ENCODE measurements at regions not wholly inside any gene's neighbourhood (a gene's known extent, or its start where the extent isn't known, plus 50 kb on each side); places are given as distances from the start of the nearest gene placed in this dataset.

DNA sequence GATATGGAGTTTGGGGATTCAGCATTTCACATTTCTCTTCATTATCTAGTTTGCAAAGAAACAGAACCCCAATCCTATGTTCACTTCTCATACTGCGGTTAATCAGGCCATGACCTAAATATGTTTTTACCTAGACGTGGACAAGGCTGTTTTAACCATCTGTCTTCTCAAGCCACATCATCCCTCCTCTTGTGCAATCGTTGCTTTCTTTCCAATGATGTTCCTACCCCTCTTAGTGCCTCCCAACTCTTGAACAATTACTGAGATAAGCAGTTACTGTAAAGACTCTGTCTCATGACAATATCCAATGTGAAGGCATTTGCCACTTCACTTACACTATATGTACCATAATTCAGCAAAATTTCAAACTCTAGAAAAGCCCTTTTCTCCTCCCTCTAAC lies 406.2 kb downstream of the LIG4 start:
- no peak for TF ChIP-seq POLR2A (IDR thresholded peaks at IDR 0.05; ENCODE audit: low read depth, low read length)
- TF ChIP-seq, protein P1, sequence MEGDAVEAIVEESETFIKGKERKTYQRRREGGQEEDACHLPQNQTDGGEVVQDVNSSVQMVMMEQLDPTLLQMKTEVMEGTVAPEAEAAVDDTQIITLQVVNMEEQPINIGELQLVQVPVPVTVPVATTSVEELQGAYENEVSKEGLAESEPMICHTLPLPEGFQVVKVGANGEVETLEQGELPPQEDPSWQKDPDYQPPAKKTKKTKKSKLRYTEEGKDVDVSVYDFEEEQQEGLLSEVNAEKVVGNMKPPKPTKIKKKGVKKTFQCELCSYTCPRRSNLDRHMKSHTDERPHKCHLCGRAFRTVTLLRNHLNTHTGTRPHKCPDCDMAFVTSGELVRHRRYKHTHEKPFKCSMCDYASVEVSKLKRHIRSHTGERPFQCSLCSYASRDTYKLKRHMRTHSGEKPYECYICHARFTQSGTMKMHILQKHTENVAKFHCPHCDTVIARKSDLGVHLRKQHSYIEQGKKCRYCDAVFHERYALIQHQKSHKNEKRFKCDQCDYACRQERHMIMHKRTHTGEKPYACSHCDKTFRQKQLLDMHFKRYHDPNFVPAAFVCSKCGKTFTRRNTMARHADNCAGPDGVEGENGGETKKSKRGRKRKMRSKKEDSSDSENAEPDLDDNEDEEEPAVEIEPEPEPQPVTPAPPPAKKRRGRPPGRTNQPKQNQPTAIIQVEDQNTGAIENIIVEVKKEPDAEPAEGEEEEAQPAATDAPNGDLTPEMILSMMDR (IDR thresholded peaks at IDR 0.05; ENCODE audit: extremely low read depth in 1 of 2, insufficient read depth in 1 of 2, low read depth in 1 of 2, low read length in 2 of 2): no peak
- TF ChIP-seq, protein P2, sequence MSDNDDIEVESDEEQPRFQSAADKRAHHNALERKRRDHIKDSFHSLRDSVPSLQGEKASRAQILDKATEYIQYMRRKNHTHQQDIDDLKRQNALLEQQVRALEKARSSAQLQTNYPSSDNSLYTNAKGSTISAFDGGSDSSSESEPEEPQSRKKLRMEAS (IDR thresholded peaks at IDR 0.05; ENCODE audit: insufficient read depth, insufficient read length): no peak
